RWPE1 (cell line): ENCODE measurements at regions not wholly inside any gene's neighbourhood (a gene's known extent, or its start where the extent isn't known, plus 50 kb on each side); places are given as distances from the start of the nearest gene placed in this dataset.

Experiments used
- CTCF ChIA-PET: fragments of 350-600 bp; sonication (Branson Sonifier 250); formaldehyde crosslinking; extraction: SDS; loops from one replicate; lab custom pipeline; 2021; lab: Yijun Ruan, JAX
- POLR2A ChIA-PET: fragments of 400-600 bp; formaldehyde crosslinking; extraction: SDS; loops from one replicate; lab custom pipeline; 2020; ENCODE audit warnings: antibody characterized with exemption; ENCODE audit not compliant: low non-redundant PET; lab: Yijun Ruan, JAX
- DNase-seq: peaks from one replicate; pipeline ENCODE4 v3.0.0; 2012; ENCODE audit warnings: low spot score
- H3K27ac ChIP-seq: fragments of 450-650 bp; 2 replicates; pipeline ENCODE4 v1.5.1; 2017
- CTCF ChIP-seq: fragments of 450-650 bp; conservative IDR thresholded peaks from 2 replicates; pipeline ENCODE4 v1.5.1; 2017; ENCODE audit warnings: low read depth, mild to moderate bottlenecking

DNA sequence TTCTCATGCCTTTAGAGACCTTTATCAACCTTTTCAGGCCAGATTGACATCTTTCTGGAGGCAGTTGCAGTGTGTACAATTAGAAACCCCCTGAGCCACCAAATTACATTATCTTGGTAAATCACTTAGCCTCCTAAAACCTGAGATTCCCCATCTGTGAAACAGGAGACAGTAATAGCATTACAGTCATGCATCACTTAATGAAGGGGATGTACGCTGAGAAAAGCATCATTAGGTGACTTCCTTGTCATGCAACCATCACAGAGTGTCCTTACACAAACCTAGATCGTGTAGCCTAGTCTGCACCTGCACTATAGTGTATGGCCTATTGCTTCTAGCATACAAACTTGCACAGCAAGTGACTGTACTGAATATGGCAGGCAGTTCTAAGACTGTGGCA is 400.8 kb upstream of the CNTN3 start:
- POLR2A ChIA-PET = no interaction called here
- CTCF ChIA-PET = no interaction called here

GRCh38 chr3:75035146-75035545 is 420.7 kb upstream of the CNTN3 start:
- ChIA-PET CTCF (no interaction called here), POLR2A (no interaction called here)
- DNase-seq = no peak
- no peak overlapping the region for H3K27ac ChIP-seq
- no peak for TF ChIP-seq CTCF

More for the DNA sequence above, 400.8 kb upstream of the CNTN3 start:
- no peak for DNase-seq
- no peak for TF ChIP-seq CTCF
- H3K27ac ChIP-seq = no peak overlapping the region

GRCh38 chr3:75042941-75043340 is 428.5 kb upstream of the CNTN3 start:
- ChIA-PET CTCF (no interaction called here), POLR2A (no interaction called here)
- TF ChIP-seq CTCF = no peak
- no peak overlapping the region for H3K27ac ChIP-seq
- DNase-seq = no peak

GRCh38 chr3:75048650-75049049 is 434.2 kb upstream of the CNTN3 start:
- TF ChIP-seq CTCF = no peak
- DNase-seq = no peak
- ChIA-PET CTCF (no interaction called here), POLR2A (no interaction called here)
- H3K27ac ChIP-seq = no peak overlapping the region

GRCh38 chr3:75049533-75049932 is 435.1 kb upstream of the CNTN3 start:
- H3K27ac ChIP-seq = no peak overlapping the region
- POLR2A ChIA-PET = no interaction called here

DNA sequence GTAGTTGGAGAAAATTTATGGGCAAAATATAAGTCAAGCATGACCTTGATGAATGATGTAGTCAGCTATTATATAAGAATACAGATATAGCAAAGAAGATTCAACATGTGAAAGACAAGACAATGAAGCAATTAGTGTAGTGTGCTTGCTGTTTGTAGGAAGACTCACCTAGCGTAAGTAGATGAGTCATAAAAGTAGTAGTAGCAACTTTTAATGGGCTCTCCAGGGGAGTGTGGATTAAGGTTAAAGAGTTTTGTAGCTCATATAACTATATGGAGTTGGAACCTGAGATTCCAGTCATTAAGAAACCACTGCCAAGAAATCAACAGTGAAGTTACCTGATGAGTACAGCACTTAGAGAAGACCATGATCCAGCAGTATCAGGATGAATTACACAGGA is 444.7 kb upstream of the CNTN3 start:
- ChIA-PET CTCF (no interaction called here), POLR2A (no interaction called here)
- TF ChIP-seq CTCF = no peak
- no peak for DNase-seq
- no peak overlapping the region for H3K27ac ChIP-seq

More at GRCh38 chr3:75049533-75049932, 435.1 kb upstream of the CNTN3 start:
- TF ChIP-seq CTCF = no peak
- DNase-seq = no peak
- CTCF ChIA-PET = no interaction called here

DNA sequence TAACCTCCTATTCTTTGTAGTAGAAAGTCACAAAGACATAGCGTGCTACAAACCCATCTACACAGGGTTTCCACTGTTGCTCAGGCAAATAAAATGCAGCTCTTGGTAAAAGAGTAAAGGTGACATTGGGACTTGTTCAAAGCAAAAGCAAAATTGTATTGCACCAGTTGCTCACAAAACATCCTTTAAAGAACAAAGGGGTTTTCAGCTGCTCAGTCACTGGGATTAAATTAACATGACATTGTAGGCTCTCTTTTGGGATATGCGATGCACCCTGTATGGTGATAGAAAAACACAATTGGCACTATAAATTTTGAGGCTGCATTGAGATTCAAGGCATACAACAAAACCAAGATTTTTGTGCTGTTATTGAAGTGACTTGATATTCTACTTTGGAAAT is 447.3 kb upstream of the CNTN3 start:
- CTCF ChIA-PET = no interaction called here
- POLR2A ChIA-PET = no interaction called here
- H3K27ac ChIP-seq = no peak overlapping the region
- TF ChIP-seq CTCF = no peak
- no peak for DNase-seq
